B cell (primary cell): ENCODE measurements at regions not wholly inside any gene's neighbourhood (a gene's known extent, or its start where the extent isn't known, plus 50 kb on each side); places are given as distances from the start of the nearest gene placed in this dataset.

Experiments used
- ATAC-seq: fragments of 200-7000 bp; cut with Tn5 transposase; one replicate; pipeline ENCODE4 v1.10.0; 2021; ENCODE audit warnings: low read depth, mild to moderate bottlenecking, moderate number of reproducible peaks, moderate library complexity
- CTCF ChIA-PET: fragments of 350-600 bp; sonication (Branson Sonifier 250); formaldehyde crosslinking; loops from one replicate; lab custom pipeline; 2021; ENCODE audit warnings: antibody characterized with exemption, inconsistent platforms; lab: Charles Lee
- POLR2A ChIA-PET: fragments of 350-600 bp; sonication (Branson Sonifier 250); formaldehyde crosslinking; loops from one replicate; lab custom pipeline; 2021; ENCODE audit warnings: antibody characterized with exemption; lab: Charles Lee
- DNase-seq: peaks from one replicate; pipeline ENCODE4 v3.0.0; 2013
- H2AFZ ChIP-seq: 2 replicates; pipeline ENCODE4 v1.6.1; 2012; ENCODE audit warnings: mild to moderate bottlenecking, low read depth, low read length; ENCODE audit not compliant: insufficient read depth, poor library complexity, severe bottlenecking
- H3K27ac ChIP-seq, 2 donors: 1 replicate in 1 of 2; 2 replicates in 1 of 2; pipeline ENCODE4 v1.5.1; 2012 to 2013; ENCODE audit warnings: low read length in 2 of 2, mild to moderate bottlenecking in 2 of 2, moderate library complexity in 1 of 2
- H3K27me3 ChIP-seq, 4 experiments: fragments of 200-600 bp in 1 of 4; sonication (generic) in 1 of 4; replicated peaks in 1 of 4; 1 replicate in 2 of 4; 2 replicates in 2 of 4; pipeline versions ENCODE4 v1.6.1 to v1.7.0; 2013 to 2016; ENCODE audit warnings: low read length in 3 of 4, mild to moderate bottlenecking in 2 of 4, mixed read lengths in 1 of 4, moderate library complexity in 1 of 4; ENCODE audit not compliant: insufficient read depth in 4 of 4, control insufficient read depth in 3 of 4; ENCODE audit errors: control extremely low read depth in 1 of 4
- H3K36me3 ChIP-seq, 2 experiments: replicated peaks in 1 of 2; 1 replicate in 1 of 2; 2 replicates in 1 of 2; pipeline versions ENCODE4 v1.6.1 to v1.7.1; 2013; ENCODE audit warnings: low read length in 1 of 2; ENCODE audit not compliant: insufficient read depth in 2 of 2, control insufficient read depth in 1 of 2; ENCODE audit errors: control extremely low read depth in 1 of 2, extremely low read depth in 1 of 2
- H3K4me1 ChIP-seq, 2 donors: fragments of 200-600 bp in 1 of 2; sonication (generic) in 1 of 2; 1 replicate in 1 of 2; 2 replicates in 1 of 2; pipeline versions ENCODE4 v1.5.1 to v1.6.1; 2013 to 2017; ENCODE audit warnings: low read length in 2 of 2; ENCODE audit not compliant: control insufficient read depth in 2 of 2, insufficient read depth in 2 of 2
- H3K4me2 ChIP-seq: replicated peaks from 2 replicates; pipeline ENCODE3; 2012; ENCODE audit warnings: mild to moderate bottlenecking, low read depth, low read length; ENCODE audit not compliant: poor library complexity, severe bottlenecking
- H3K4me3 ChIP-seq, 5 experiments: fragments of 200-600 bp in 1 of 5; sonication (generic) in 1 of 5; 1 replicate in 3 of 5; 2 replicates in 2 of 5; pipeline versions ENCODE4 v1.5.1 to v1.7.0; 2011 to 2016; ENCODE audit warnings: low read length in 4 of 5, mild to moderate bottlenecking in 4 of 5, low read depth in 2 of 5, control low read depth in 1 of 5, moderate library complexity in 1 of 5; ENCODE audit not compliant: insufficient read depth in 1 of 5; ENCODE audit errors: control extremely low read depth in 1 of 5, extremely low read depth in 1 of 5
- H3K79me2 ChIP-seq: fragments of 200-600 bp; sonication (generic); one replicate; pipeline ENCODE4 v1.6.0; 2016; ENCODE audit warnings: low read length; ENCODE audit not compliant: control insufficient read depth, insufficient read depth
- H3K9ac ChIP-seq: fragments of 200-600 bp; sonication (generic); 2 replicates; pipeline ENCODE4 v1.6.1; 2017; ENCODE audit warnings: mild to moderate bottlenecking, low read length, moderate library complexity
- H3K9me3 ChIP-seq, 3 donors: one replicate each; pipeline versions ENCODE4 v1.6.1 to v1.7.1; 2013; ENCODE audit warnings: low read length in 2 of 3; ENCODE audit not compliant: control insufficient read depth in 2 of 3, insufficient read depth in 1 of 3; ENCODE audit errors: control extremely low read depth in 1 of 3
- H4K20me1 ChIP-seq: 2 replicates; pipeline ENCODE4 v1.6.0; 2012; ENCODE audit warnings: mild to moderate bottlenecking, low read length; ENCODE audit not compliant: insufficient read depth, control insufficient read depth, poor library complexity, severe bottlenecking
- H3K27ac Mint-ChIP-seq: one replicate; pipeline ENCODE4 v1.8.0; 2021; ENCODE audit warnings: mixed read lengths
- H3K27me3 Mint-ChIP-seq: one replicate; pipeline ENCODE4 v1.8.0; 2021; ENCODE audit warnings: mixed read lengths
- H3K4me1 Mint-ChIP-seq: one replicate; pipeline ENCODE4 v1.8.0; 2021; ENCODE audit warnings: mixed read lengths
- H3K4me3 Mint-ChIP-seq: one replicate; pipeline ENCODE4 v1.8.0; 2021; ENCODE audit warnings: mixed read lengths
- H3K9me3 Mint-ChIP-seq: one replicate; pipeline ENCODE4 v1.8.0; 2022; ENCODE audit warnings: mixed read lengths; ENCODE audit not compliant: insufficient read depth
- EZH2 ChIP-seq: IDR thresholded peaks from 2 replicates; pipeline ENCODE4 v1.6.1; 2012; ENCODE audit warnings: borderline replicate concordance, low read depth, mild to moderate bottlenecking, moderate library complexity, low read length; ENCODE audit not compliant: insufficient read depth, poor library complexity, severe bottlenecking
- WGBS: methylation state at CpG from one replicate; pipeline ENCODE4 v1.1.5; 2013; ENCODE audit warnings: missing lambda C conversion rate; ENCODE audit not compliant: insufficient coverage; 5-methylcytosine and 5-hydroxymethylcytosine counted together
- intact Hi-C: fragments of 100-400 bp; cut with micrococcal nuclease; formaldehyde crosslinking; loops from one replicate; pipeline ENCODE4 v1.10.0; 2022
- TF ChIP-seq, protein P1 (sequence below): fragments of 200-600 bp; IDR thresholded peaks from one replicate; pipeline ENCODE4 v1.8.0; 2022; ENCODE audit warnings: antibody characterized with exemption, mild to moderate bottlenecking

DNA sequence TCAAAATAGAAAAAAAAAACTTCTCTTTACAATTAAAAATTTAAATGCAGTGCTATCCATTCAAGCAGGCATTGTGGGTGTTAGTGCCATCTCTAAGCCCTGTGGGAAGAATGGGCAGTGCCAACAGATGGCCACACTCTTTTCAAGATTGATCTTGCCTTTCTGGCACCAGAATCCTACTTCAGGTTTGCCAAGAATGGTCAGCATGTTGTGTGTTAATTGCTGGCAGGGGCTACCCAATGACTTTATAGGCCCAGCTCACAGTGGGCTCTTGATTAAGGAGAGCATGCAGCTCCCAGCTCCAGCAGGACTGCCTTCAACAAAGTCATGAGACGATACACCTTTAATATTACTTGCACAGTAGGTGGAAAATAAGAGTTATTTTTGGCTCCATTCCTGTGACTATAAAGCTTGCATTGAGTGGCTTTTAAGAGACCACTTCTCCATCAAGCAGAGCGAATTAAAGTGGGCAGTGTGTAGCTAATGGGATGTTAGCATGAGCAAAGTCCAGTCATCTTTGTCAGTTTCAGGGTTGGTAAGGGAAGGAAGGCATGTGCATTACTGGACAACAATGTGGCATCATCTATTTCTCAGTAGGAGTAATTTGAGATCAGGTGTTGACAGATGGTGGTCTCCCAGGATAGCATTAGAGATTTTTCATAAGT lies 476.8 kb downstream of the C3orf38 start:
- ATAC-seq = no peak
- Histone ChIP-seq H3K79me2 (no peaks in the 10 kb centered on the region), H3K27me3 (no peaks in the 10 kb centered on the region), H3K27ac (no peak overlapping the region), H3K4me3 (no peak overlapping the region), H3K36me3 (no peaks in the 10 kb centered on the region), H2AFZ (no peak overlapping the region), H3K4me2 (no peak overlapping the region), H3K4me1 (no peaks in the 10 kb centered on the region), H3K9ac (no peak overlapping the region), H3K9me3 (no peaks in the 10 kb centered on the region), H4K20me1 (no peaks in the 10 kb centered on the region)
- intact Hi-C loops = no loop called here
- DNase-seq = no peak
- H3K9me3 Mint-ChIP-seq = no peaks in the 10 kb centered on the region
- no CpG with 5 or more reads among the region's 2 CpGs for WGBS
- no peaks in the 10 kb centered on the region for H3K4me1 Mint-ChIP-seq
- POLR2A ChIA-PET = no interaction called here
- no peak overlapping the region for H3K4me3 Mint-ChIP-seq
- CTCF ChIA-PET = no interaction called here
- no peak overlapping the region for H3K27ac Mint-ChIP-seq
- peaks cover 3% of the 10 kb centered on the region for H3K27me3 Mint-ChIP-seq
- TF ChIP-seq, protein P1, sequence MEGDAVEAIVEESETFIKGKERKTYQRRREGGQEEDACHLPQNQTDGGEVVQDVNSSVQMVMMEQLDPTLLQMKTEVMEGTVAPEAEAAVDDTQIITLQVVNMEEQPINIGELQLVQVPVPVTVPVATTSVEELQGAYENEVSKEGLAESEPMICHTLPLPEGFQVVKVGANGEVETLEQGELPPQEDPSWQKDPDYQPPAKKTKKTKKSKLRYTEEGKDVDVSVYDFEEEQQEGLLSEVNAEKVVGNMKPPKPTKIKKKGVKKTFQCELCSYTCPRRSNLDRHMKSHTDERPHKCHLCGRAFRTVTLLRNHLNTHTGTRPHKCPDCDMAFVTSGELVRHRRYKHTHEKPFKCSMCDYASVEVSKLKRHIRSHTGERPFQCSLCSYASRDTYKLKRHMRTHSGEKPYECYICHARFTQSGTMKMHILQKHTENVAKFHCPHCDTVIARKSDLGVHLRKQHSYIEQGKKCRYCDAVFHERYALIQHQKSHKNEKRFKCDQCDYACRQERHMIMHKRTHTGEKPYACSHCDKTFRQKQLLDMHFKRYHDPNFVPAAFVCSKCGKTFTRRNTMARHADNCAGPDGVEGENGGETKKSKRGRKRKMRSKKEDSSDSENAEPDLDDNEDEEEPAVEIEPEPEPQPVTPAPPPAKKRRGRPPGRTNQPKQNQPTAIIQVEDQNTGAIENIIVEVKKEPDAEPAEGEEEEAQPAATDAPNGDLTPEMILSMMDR = no peak
- no peak for TF ChIP-seq EZH2

DNA sequence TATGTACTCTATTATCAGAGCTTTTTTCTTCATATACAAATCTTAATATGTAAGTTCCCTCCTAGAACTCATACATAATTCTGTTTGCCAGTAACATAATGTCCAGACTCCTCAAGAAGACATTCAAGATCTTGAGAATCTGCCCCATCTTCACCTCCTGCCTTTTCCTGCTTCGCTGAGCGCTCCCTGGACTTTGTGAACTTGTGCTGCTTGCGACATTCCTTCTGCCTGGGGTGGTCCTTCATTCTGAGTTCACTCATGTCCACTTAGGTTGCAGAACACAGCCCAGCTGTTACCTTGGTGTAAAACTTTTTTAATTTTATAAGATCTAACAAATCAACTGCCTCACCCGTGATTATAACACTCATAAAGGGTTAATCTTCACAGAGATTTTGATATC lies 478.5 kb upstream of the EPHA3 start:
- no peak overlapping the region for H3K27ac ChIP-seq
- no peak overlapping the region for H3K4me3 ChIP-seq
- no peak overlapping the region for H3K4me2 ChIP-seq
- 66% methylated on average over 3 of the region's 4 CpGs for WGBS
- DNase-seq = no peak
- no peaks in the 10 kb centered on the region for H3K4me1 Mint-ChIP-seq
- H3K9me3 Mint-ChIP-seq = no peaks in the 10 kb centered on the region
- no peaks in the 10 kb centered on the region for H3K4me1 ChIP-seq
- no peaks in the 10 kb centered on the region for H3K9me3 ChIP-seq
- no peak for ATAC-seq
- H3K9ac ChIP-seq = no peak overlapping the region
- intact Hi-C loops = no loop called here
- H2AFZ ChIP-seq = no peak overlapping the region
- H3K27me3 Mint-ChIP-seq = peaks cover 3% of the 10 kb centered on the region
- CTCF ChIA-PET = no interaction called here
- H3K27ac Mint-ChIP-seq = no peak overlapping the region
- POLR2A ChIA-PET = no interaction called here
- no peaks in the 10 kb centered on the region for H4K20me1 ChIP-seq
- TF ChIP-seq, protein P1 = no peak
- TF ChIP-seq EZH2 = no peak
- no peaks in the 10 kb centered on the region for H3K79me2 ChIP-seq
- H3K27me3 ChIP-seq = no peaks in the 10 kb centered on the region
- no peak overlapping the region for H3K4me3 Mint-ChIP-seq
- no peaks in the 10 kb centered on the region for H3K36me3 ChIP-seq
